OCI-LY3 (cell line): ENCODE measurements at regions not wholly inside any gene's neighbourhood (a gene's known extent, or its start where the extent isn't known, plus 50 kb on each side); places are given as distances from the start of the nearest gene placed in this dataset.

Experiments used
- H2AFZ ChIP-seq: fragments of 200-600, 300-600 bp; shearing (Covaris generic); 2 replicates; pipeline ENCODE4 v1.6.0; 2014; ENCODE audit warnings: antibody characterized with exemption, low read depth, low read length
- H3K27ac ChIP-seq: fragments of 200-600, 300-600 bp; sonication (generic); 2 replicates; pipeline ENCODE4 v1.5.1; 2014; ENCODE audit warnings: mild to moderate bottlenecking, low read length, moderate library complexity, mixed read lengths
- H3K27me3 ChIP-seq: fragments of 200-600, 300-600 bp; sonication (generic); 2 replicates; pipeline ENCODE4 v1.6.1; 2014; ENCODE audit warnings: low read depth, low read length, mixed read lengths
- H3K36me3 ChIP-seq: fragments of 200-600, 300-600 bp; sonication (generic); replicated peaks from 2 replicates; pipeline ENCODE3; 2014; ENCODE audit warnings: low read depth, low read length, mixed read lengths
- H3K4me1 ChIP-seq: fragments of 300-600, 200-600 bp; sonication (generic); 2 replicates; pipeline ENCODE4 v1.6.1; 2014; ENCODE audit warnings: low read length, mixed read lengths
- H3K4me2 ChIP-seq: fragments of 200-600, 300-600 bp; sonication (generic); 2 replicates; pipeline ENCODE4 v1.6.1; 2014; ENCODE audit warnings: low read length, mixed read lengths
- H3K4me3 ChIP-seq: fragments of 300-600, 200-600 bp; sonication (generic); 2 replicates; pipeline ENCODE4 v1.5.1; 2014; ENCODE audit warnings: antibody characterized with exemption, mild to moderate bottlenecking, low read length, moderate library complexity
- H3K79me2 ChIP-seq: fragments of 300-600, 200-600 bp; shearing (Covaris generic); 2 replicates; pipeline ENCODE4 v1.6.1; 2014; ENCODE audit warnings: mild to moderate bottlenecking, low read length, mixed read lengths
- H3K9ac ChIP-seq: fragments of 300-600, 200-600 bp; shearing (Covaris generic); 2 replicates; pipeline ENCODE4 v1.6.0; 2014; ENCODE audit warnings: mild to moderate bottlenecking, low read length, moderate library complexity
- H3K9me3 ChIP-seq: fragments of 200-600, 300-600 bp; shearing (Covaris generic); 2 replicates; pipeline ENCODE4 v1.6.1; 2014; ENCODE audit warnings: low read length, mixed read lengths; ENCODE audit not compliant: insufficient read depth
- H4K20me1 ChIP-seq: fragments of 200-600, 300-600 bp; sonication (generic); 2 replicates; pipeline ENCODE4 v1.6.1; 2016; ENCODE audit warnings: low read length, mixed read lengths; ENCODE audit not compliant: insufficient read depth
- EZH2phosphoT487 ChIP-seq: fragments of 200-600 bp; shearing (Covaris generic); IDR thresholded peaks from 2 replicates; pipeline ENCODE4 v1.6.1; 2018; ENCODE audit warnings: antibody characterized with exemption, mixed run types, low read depth
- TF ChIP-seq, protein P1 (sequence below): fragments of 200-600, 300-600 bp; sonication (generic); IDR thresholded peaks from 2 replicates; pipeline ENCODE4 v1.5.1; 2014; ENCODE audit warnings: antibody characterized with exemption, low read length, low read depth

GRCh38 chr18:39271654-39272053, 1706.1 kb upstream of the CELF4 start:
- no peak overlapping the region for H3K9ac ChIP-seq
- H3K27ac ChIP-seq: no peak overlapping the region
- H3K79me2 ChIP-seq: no peaks in the 10 kb centered on the region
- no peak overlapping the region for H3K4me2 ChIP-seq
- H3K27me3 ChIP-seq: no peaks in the 10 kb centered on the region
- H4K20me1 ChIP-seq: no peaks in the 10 kb centered on the region
- H3K9me3 ChIP-seq: no peaks in the 10 kb centered on the region
- H3K4me1 ChIP-seq: no peaks in the 10 kb centered on the region
- no peak overlapping the region for H3K4me3 ChIP-seq
- H3K36me3 ChIP-seq: no peaks in the 10 kb centered on the region
- no peak for TF ChIP-seq EZH2phosphoT487
- TF ChIP-seq, protein P1, sequence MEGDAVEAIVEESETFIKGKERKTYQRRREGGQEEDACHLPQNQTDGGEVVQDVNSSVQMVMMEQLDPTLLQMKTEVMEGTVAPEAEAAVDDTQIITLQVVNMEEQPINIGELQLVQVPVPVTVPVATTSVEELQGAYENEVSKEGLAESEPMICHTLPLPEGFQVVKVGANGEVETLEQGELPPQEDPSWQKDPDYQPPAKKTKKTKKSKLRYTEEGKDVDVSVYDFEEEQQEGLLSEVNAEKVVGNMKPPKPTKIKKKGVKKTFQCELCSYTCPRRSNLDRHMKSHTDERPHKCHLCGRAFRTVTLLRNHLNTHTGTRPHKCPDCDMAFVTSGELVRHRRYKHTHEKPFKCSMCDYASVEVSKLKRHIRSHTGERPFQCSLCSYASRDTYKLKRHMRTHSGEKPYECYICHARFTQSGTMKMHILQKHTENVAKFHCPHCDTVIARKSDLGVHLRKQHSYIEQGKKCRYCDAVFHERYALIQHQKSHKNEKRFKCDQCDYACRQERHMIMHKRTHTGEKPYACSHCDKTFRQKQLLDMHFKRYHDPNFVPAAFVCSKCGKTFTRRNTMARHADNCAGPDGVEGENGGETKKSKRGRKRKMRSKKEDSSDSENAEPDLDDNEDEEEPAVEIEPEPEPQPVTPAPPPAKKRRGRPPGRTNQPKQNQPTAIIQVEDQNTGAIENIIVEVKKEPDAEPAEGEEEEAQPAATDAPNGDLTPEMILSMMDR: no peak
- H2AFZ ChIP-seq: no peak overlapping the region

- Histone ChIP-seq H3K27ac (no peak overlapping the region), H3K79me2 (no peaks in the 10 kb centered on the region), H3K27me3 (no peaks in the 10 kb centered on the region), H3K4me3 (no peak overlapping the region), H2AFZ (no peak overlapping the region), H3K9me3 (no peaks in the 10 kb centered on the region), H4K20me1 (no peaks in the 10 kb centered on the region), H3K36me3 (no peaks in the 10 kb centered on the region), H3K9ac (no peak overlapping the region), H3K4me1 (no peaks in the 10 kb centered on the region), H3K4me2 (no peak overlapping the region)
- no peak for TF ChIP-seq EZH2phosphoT487
- TF ChIP-seq, protein P1: no peak
These were observed 1695.0 kb upstream of the CELF4 start for GRCh38 chr18:39260565-39260964.

- H3K9me3 ChIP-seq: no peaks in the 10 kb centered on the region
- no peaks in the 10 kb centered on the region for H4K20me1 ChIP-seq
- no peak overlapping the region for H3K4me3 ChIP-seq
- H3K27me3 ChIP-seq: no peaks in the 10 kb centered on the region
- TF ChIP-seq, protein P1: no peak
- TF ChIP-seq EZH2phosphoT487: no peak
- no peak overlapping the region for H3K27ac ChIP-seq
- no peak overlapping the region for H3K4me2 ChIP-seq
- H3K4me1 ChIP-seq: no peaks in the 10 kb centered on the region
- no peak overlapping the region for H2AFZ ChIP-seq
- no peaks in the 10 kb centered on the region for H3K36me3 ChIP-seq
- no peak overlapping the region for H3K9ac ChIP-seq
- H3K79me2 ChIP-seq: no peaks in the 10 kb centered on the region
These were observed 1694.1 kb upstream of the CELF4 start for GRCh38 chr18:39259736-39260135.

GRCh38 chr18:39244242-39244641, 1678.6 kb upstream of the CELF4 start:
- no peak overlapping the region for H3K4me3 ChIP-seq

More at GRCh38 chr18:39244242-39244641, 1678.6 kb upstream of the CELF4 start:
- Histone ChIP-seq H3K27me3 (no peaks in the 10 kb centered on the region), H4K20me1 (no peaks in the 10 kb centered on the region), H3K4me1 (no peaks in the 10 kb centered on the region), H3K4me2 (no peak overlapping the region), H3K9ac (no peak overlapping the region), H2AFZ (no peak overlapping the region), H3K79me2 (no peaks in the 10 kb centered on the region), H3K27ac (no peak overlapping the region), H3K36me3 (no peaks in the 10 kb centered on the region), H3K9me3 (no peaks in the 10 kb centered on the region)
- TF ChIP-seq, protein P1: no peak
- no peak for TF ChIP-seq EZH2phosphoT487
